PC-3 (cell line): ENCODE measurements at regions not wholly inside any gene's neighbourhood (a gene's known extent, or its start where the extent isn't known, plus 50 kb on each side); places are given as distances from the start of the nearest gene placed in this dataset.

Source experiments
- ATAC-seq: fragments of 200-7000 bp; cut with Tn5 transposase; 2 replicates; pipeline ENCODE4 v1.9.1; 2020; ENCODE audit warnings: mild to moderate bottlenecking, moderate library complexity
- BruUV-seq: library from RNA; stranded (reverse); fragments of 400-500 nt; replicated peaks from 2 replicates; lab custom pipeline; 2021; lab: Mats Ljungman, UMichigan
- CTCF ChIA-PET: fragments of 300-600 bp; sonication (Branson Sonifier 250); formaldehyde crosslinking; loops from one replicate; lab custom pipeline; 2022; ENCODE audit warnings: antibody characterized with exemption; lab: Charles Lee
- POLR2A ChIA-PET: fragments of 300-600 bp; sonication (Branson Sonifier 250); formaldehyde crosslinking; loops from one replicate; lab custom pipeline; 2022; ENCODE audit warnings: antibody characterized with exemption; ENCODE audit not compliant: unreplicated experiment; lab: Charles Lee
- DNase-seq: peaks from one replicate; pipeline ENCODE4 v3.0.0-alpha.2; 2015
- H2AFZ ChIP-seq: fragments of 300-600 bp; sonication (generic); 2 replicates; pipeline ENCODE4 v1.6.0; 2016; ENCODE audit warnings: antibody characterized with exemption, low read length
- H3F3A ChIP-seq: fragments of 300-600 bp; sonication (generic); one replicate; pipeline ENCODE4 v1.6.0; 2017; ENCODE audit warnings: antibody characterized with exemption, low read length, control low read depth, mild to moderate bottlenecking; ENCODE audit not compliant: unreplicated experiment
- H3K27ac ChIP-seq: fragments of 300-600 bp; sonication (generic); 2 replicates; pipeline ENCODE4 v1.5.1; 2016; ENCODE audit warnings: mild to moderate bottlenecking, low read length
- H3K27me3 ChIP-seq: fragments of 300-600 bp; sonication (generic); 2 replicates; pipeline ENCODE4 v1.6.1; 2016; ENCODE audit warnings: low read length, mixed read lengths
- H3K36me3 ChIP-seq: fragments of 300-600 bp; sonication (generic); 2 replicates; pipeline ENCODE4 v1.6.1; 2016; ENCODE audit warnings: low read depth, mixed run types, low read length, mixed read lengths
- H3K4me1 ChIP-seq: fragments of 300-600 bp; sonication (generic); 2 replicates; pipeline ENCODE4 v1.5.1; 2016; ENCODE audit warnings: low read length; ENCODE audit not compliant: insufficient read depth
- H3K4me2 ChIP-seq: fragments of 300-600 bp; sonication (generic); 2 replicates; pipeline ENCODE4 v1.6.0; 2016; ENCODE audit warnings: low read length
- H3K4me3 ChIP-seq: fragments of 300-600 bp; sonication (generic); 2 replicates; pipeline ENCODE4 v1.5.1; 2016; ENCODE audit warnings: mild to moderate bottlenecking, low read length, mixed read lengths
- H3K79me2 ChIP-seq: fragments of 300-600 bp; sonication (generic); 2 replicates; pipeline ENCODE4 v1.6.1; 2017; ENCODE audit warnings: low read length, mixed read lengths
- H3K9ac ChIP-seq: fragments of 300-600 bp; sonication (generic); 2 replicates; pipeline ENCODE4 v1.6.0; 2016; ENCODE audit warnings: mild to moderate bottlenecking, low read length
- H3K9me2 ChIP-seq: fragments of 300-600 bp; sonication (generic); replicated peaks from 2 replicates; pipeline ENCODE4 v1.6.1; 2016; ENCODE audit warnings: mixed run types, low read length, mixed read lengths
- H3K9me3 ChIP-seq: fragments of 300-600 bp; sonication (generic); 2 replicates; pipeline ENCODE4 v1.6.1; 2016; ENCODE audit warnings: low read length, mixed read lengths
- H4K20me1 ChIP-seq: fragments of 300-600 bp; sonication (generic); 2 replicates; pipeline ENCODE4 v1.6.1; 2016; ENCODE audit warnings: low read length, mixed read lengths
- CTCF ChIP-seq: fragments of 300-600 bp; sonication (generic); conservative IDR thresholded peaks from 2 replicates; pipeline ENCODE4 v1.5.1; 2017; ENCODE audit warnings: antibody characterized with exemption, low read depth, mild to moderate bottlenecking, low read length
- EZH2 ChIP-seq: fragments of 300-600 bp; sonication (generic); IDR thresholded peaks from one replicate; pipeline ENCODE4 v1.6.1; 2017; ENCODE audit warnings: antibody characterized with exemption, mild to moderate bottlenecking, low read length; ENCODE audit not compliant: unreplicated experiment
- EZH2phosphoT487 ChIP-seq: fragments of 300-600 bp; sonication (generic); IDR thresholded peaks from 2 replicates; pipeline ENCODE4 v1.6.1; 2018; ENCODE audit warnings: mild to moderate bottlenecking, antibody characterized with exemption, low read length, borderline replicate concordance
- intact Hi-C: fragments of 100-400 bp; cut with micrococcal nuclease; formaldehyde crosslinking; loops from 2 replicates; pipeline ENCODE4 v1.9.0; 2023

GRCh38 chr2:167692191-167692590 is 555.2 kb downstream of the STK39 start:
- Histone ChIP-seq H3K4me1 (no peaks in the 10 kb centered on the region), H3K79me2 (no peaks in the 10 kb centered on the region), H3K27me3 (no peaks in the 10 kb centered on the region), H3F3A (no peaks in the 10 kb centered on the region), H3K9me3 (no peaks in the 10 kb centered on the region), H3K27ac (no peak overlapping the region), H4K20me1 (no peaks in the 10 kb centered on the region), H3K36me3 (no peaks in the 10 kb centered on the region), H3K9ac (no peak overlapping the region), H2AFZ (no peak overlapping the region), H3K9me2 (no peaks in the 10 kb centered on the region), H3K4me3 (no peak overlapping the region), H3K4me2 (no peak overlapping the region)
- ATAC-seq (no peak), DNase-seq (no peak)
- TF ChIP-seq EZH2phosphoT487 (no peak), CTCF (no peak), EZH2 (no peak)
- POLR2A ChIA-PET, result no interaction called here
- CTCF ChIA-PET, result no interaction called here
- intact Hi-C loops, result no loop called here
- BruUV-seq, result no TSS peak

GRCh38 chr2:167689444-167689843 is 558.0 kb downstream of the STK39 start:
- no peak overlapping the region for H2AFZ ChIP-seq
- DNase-seq, result peak; percentile 28
- no peak overlapping the region for H3K9ac ChIP-seq
- H3F3A ChIP-seq, result no peaks in the 10 kb centered on the region
- BruUV-seq, result no TSS peak
- no peak overlapping the region for H3K4me3 ChIP-seq
- H3K36me3 ChIP-seq, result no peaks in the 10 kb centered on the region
- H3K27ac ChIP-seq, result no peak overlapping the region
- CTCF ChIA-PET, result no interaction called here
- H3K4me2 ChIP-seq, result no peak overlapping the region
- no peaks in the 10 kb centered on the region for H3K4me1 ChIP-seq
- no peaks in the 10 kb centered on the region for H3K9me3 ChIP-seq
- no peaks in the 10 kb centered on the region for H4K20me1 ChIP-seq
- intact Hi-C loops, result no loop called here
- no peaks in the 10 kb centered on the region for H3K79me2 ChIP-seq
- POLR2A ChIA-PET, result no interaction called here
- TF ChIP-seq EZH2, result no peak
- TF ChIP-seq EZH2phosphoT487, result no peak
- peak; percentile 50 for TF ChIP-seq CTCF
- H3K9me2 ChIP-seq, result no peaks in the 10 kb centered on the region
- no peaks in the 10 kb centered on the region for H3K27me3 ChIP-seq
- ATAC-seq, result no peak

- Histone ChIP-seq H3K4me2 (no peak overlapping the region), H3K36me3 (no peaks in the 10 kb centered on the region), H3K4me1 (no peaks in the 10 kb centered on the region), H2AFZ (no peak overlapping the region), H3K9me3 (no peaks in the 10 kb centered on the region), H3K9me2 (no peaks in the 10 kb centered on the region), H3K4me3 (no peak overlapping the region), H4K20me1 (no peaks in the 10 kb centered on the region), H3K79me2 (no peaks in the 10 kb centered on the region), H3K9ac (no peak overlapping the region), H3K27ac (no peak overlapping the region), H3F3A (no peaks in the 10 kb centered on the region), H3K27me3 (no peaks in the 10 kb centered on the region)
- POLR2A ChIA-PET, result no interaction called here
- ATAC-seq (no peak), DNase-seq (no peak)
- TF ChIP-seq EZH2, result no peak
- no peak for TF ChIP-seq CTCF
- TF ChIP-seq EZH2phosphoT487, result no peak
- intact Hi-C loops, result no loop called here
- no TSS peak for BruUV-seq
- CTCF ChIA-PET, result no interaction called here
These were observed 560.7 kb downstream of the STK39 start for GRCh38 chr2:167686691-167687090.
